GM12878 (cell line): ENCODE measurements at regions not wholly inside any gene's neighbourhood (a gene's known extent, or its start where the extent isn't known, plus 50 kb on each side); places are given as distances from the start of the nearest gene placed in this dataset.

ENCODE experiments used
- ATAC-seq: fragments of 200-7000 bp; cut with Tn5 transposase; 3 replicates; pipeline ENCODE4 v1.9.1; 2020; ENCODE audit warnings: mild to moderate bottlenecking, moderate library complexity
- BruUV-seq: library from RNA; stranded (reverse); fragments of 400-500 nt; replicated peaks from 2 replicates; lab custom pipeline; 2021; lab: Mats Ljungman, UMichigan
- CTCF ChIA-PET: fragments of 300-600 bp; sonication (Branson Sonifier 250); formaldehyde crosslinking; extraction: SDS; loops from one replicate; lab custom pipeline; 2021; ENCODE audit warnings: inconsistent platforms; lab: Yijun Ruan, JAX
- POLR2A ChIA-PET: fragments of 350-600 bp; formaldehyde crosslinking; extraction: SDS; loops from one replicate; lab custom pipeline; 2021; ENCODE audit warnings: inconsistent platforms; lab: Charles Lee
- RAD21 ChIA-PET: fragments of 300-600 bp; sonication (Branson Sonifier 250); formaldehyde crosslinking; loops from one replicate; lab custom pipeline; 2023; ENCODE audit warnings: antibody characterized with exemption; ENCODE audit not compliant: unreplicated experiment; lab: Charles Lee
- SMC1A ChIA-PET: fragments of 300-600 bp; sonication (Branson Sonifier 250); formaldehyde crosslinking; loops from one replicate; lab custom pipeline; 2023; ENCODE audit not compliant: unreplicated experiment, uncharacterized antibody; lab: Charles Lee
- DNase-seq: peaks from one replicate; pipeline ENCODE4 v3.0.0-alpha.2; 2011; ENCODE audit warnings: low read depth, low spot score
- FAIRE-seq: peaks from 3 replicates; lab custom pipeline; 2011; peaks lifted over from hg19 to GRCh38; lab: Jason Lieb, UNC
- H2AFZ ChIP-seq: 2 replicates; pipeline ENCODE4 v1.6.0; 2011; ENCODE audit warnings: low read depth, low read length, control low read depth; ENCODE audit not compliant: control insufficient read depth
- H3K27ac ChIP-seq: 2 replicates; pipeline ENCODE4 v1.5.1; 2011; ENCODE audit warnings: control low read depth; ENCODE audit not compliant: control insufficient read depth, insufficient read depth
- H3K27me3 ChIP-seq, 2 experiments: replicated peaks in 1 of 2; 2 replicates each; pipeline versions ENCODE4 v1.6.0 to v1.6.1; 2011; ENCODE audit warnings: low read length in 1 of 2; ENCODE audit not compliant: control insufficient read depth in 2 of 2, insufficient read depth in 2 of 2
- H3K36me3 ChIP-seq, 2 experiments: 2 replicates each; pipeline ENCODE4 v1.5.1; 2011; ENCODE audit warnings: low read length in 1 of 2; ENCODE audit not compliant: control insufficient read depth in 2 of 2, insufficient read depth in 2 of 2
- H3K4me1 ChIP-seq: 2 replicates; pipeline ENCODE4 v1.6.1; 2011; ENCODE audit warnings: mild to moderate bottlenecking, low read length, moderate library complexity, mixed read lengths; ENCODE audit not compliant: control insufficient read depth, insufficient read depth
- H3K4me2 ChIP-seq: 2 replicates; pipeline ENCODE4 v1.6.0; 2011; ENCODE audit warnings: control low read depth; ENCODE audit not compliant: control insufficient read depth, insufficient read depth
- H3K4me3 ChIP-seq: fragments of 200-600 bp; sonication (generic); 2 replicates; pipeline ENCODE4 v1.5.1; 2016
- H3K79me2 ChIP-seq: 2 replicates; pipeline ENCODE4 v1.6.0; 2011; ENCODE audit warnings: low read length; ENCODE audit not compliant: control insufficient read depth, insufficient read depth
- H3K9ac ChIP-seq: 2 replicates; pipeline ENCODE4 v1.8.0; 2011; ENCODE audit warnings: low read length, control low read depth, mixed read lengths; ENCODE audit not compliant: control insufficient read depth, insufficient read depth
- H3K9me3 ChIP-seq: replicated peaks from 3 replicates; pipeline ENCODE4 v1.5.1; 2011; ENCODE audit warnings: mild to moderate bottlenecking, low read length; ENCODE audit not compliant: control insufficient read depth, insufficient read depth
- H4K20me1 ChIP-seq: 2 replicates; pipeline ENCODE4 v1.6.0; 2011; ENCODE audit not compliant: control insufficient read depth, insufficient read depth
- BCLAF1 ChIP-seq: fragments of 450-650 bp; IDR thresholded peaks from 2 replicates; pipeline ENCODE4 v1.6.1; 2017; ENCODE audit warnings: antibody characterized with exemption, mild to moderate bottlenecking, moderate library complexity
- CBX5 ChIP-seq: sonication (generic); IDR thresholded peaks from 2 replicates; pipeline ENCODE4 v1.6.1; 2016; ENCODE audit warnings: low read depth, moderate library complexity, mild to moderate bottlenecking, inconsistent platforms
- CHD4 ChIP-seq: fragments of 200-600 bp; sonication (generic); IDR thresholded peaks from 2 replicates; pipeline ENCODE4 v1.6.1; 2016; ENCODE audit warnings: mild to moderate bottlenecking
- DPF2 ChIP-seq: fragments of 450-650 bp; IDR thresholded peaks from 2 replicates; pipeline ENCODE4 v1.6.1; 2017; ENCODE audit warnings: mild to moderate bottlenecking
- E2F8 ChIP-seq: fragments of 450-650 bp; IDR thresholded peaks from 2 replicates; pipeline ENCODE4 v1.6.1; 2018; ENCODE audit warnings: mild to moderate bottlenecking, low read depth, moderate library complexity; ENCODE audit not compliant: partially characterized antibody
- ESRRA ChIP-seq: IDR thresholded peaks from 2 replicates; pipeline ENCODE4 v1.6.1; 2012; ENCODE audit warnings: mild to moderate bottlenecking, low read length, improper control_type of control experiment
- KAT2A ChIP-seq: conservative IDR thresholded peaks from 2 replicates; pipeline ENCODE4 v1.6.1; 2011; ENCODE audit warnings: low read depth, low read length; ENCODE audit not compliant: control insufficient read depth
- MLLT1 ChIP-seq: fragments of 450-650 bp; IDR thresholded peaks from 2 replicates; pipeline ENCODE4 v1.6.1; 2016; ENCODE audit warnings: mild to moderate bottlenecking
- MTA2 ChIP-seq: fragments of 450-650 bp; IDR thresholded peaks from 2 replicates; pipeline ENCODE4 v1.6.1; 2016; ENCODE audit warnings: low read depth, mild to moderate bottlenecking, moderate library complexity
- SRF ChIP-seq, 2 experiments: IDR thresholded peaks; 2 replicates each; pipeline ENCODE4 v1.6.1; 2011; ENCODE audit warnings: low read depth in 2 of 2, low read length in 2 of 2, mild to moderate bottlenecking in 1 of 2, moderate library complexity in 1 of 2
- STAT1 ChIP-seq: fragments of 450-650 bp; conservative IDR thresholded peaks from 2 replicates; pipeline ENCODE4 v1.6.1; 2014; ENCODE audit warnings: antibody characterized with exemption, mild to moderate bottlenecking
- TBL1XR1 ChIP-seq: IDR thresholded peaks from 2 replicates; pipeline ENCODE4 v1.6.1; 2012; ENCODE audit warnings: low read depth, low read length, improper control_type of control experiment
- ZBTB11 ChIP-seq: fragments of 450-650 bp; formaldehyde crosslinking; IDR thresholded peaks from 2 replicates; pipeline ENCODE4 v1.5.0; 2022; ENCODE audit warnings: mild to moderate bottlenecking, missing genetic modification characterization
- ZNF207 ChIP-seq: fragments of 450-650 bp; IDR thresholded peaks from 2 replicates; pipeline ENCODE4 v1.6.1; 2014; ENCODE audit warnings: antibody characterized with exemption, mild to moderate bottlenecking, borderline replicate concordance
- ZNF622 ChIP-seq: fragments of 450-650 bp; IDR thresholded peaks from 2 replicates; pipeline ENCODE4 v1.6.1; 2017; ENCODE audit warnings: mild to moderate bottlenecking, inconsistent platforms
- WGBS: methylation state at CpG from one replicate; pipeline ENCODE4 v1.1.6; 2016; ENCODE audit warnings: low lambda C conversion rate; ENCODE audit not compliant: insufficient replicate concordance, insufficient coverage; ENCODE audit errors: missing lambda C conversion rate; 5-methylcytosine and 5-hydroxymethylcytosine counted together
- in situ Hi-C: fragments of 300-500 bp; cut with MboI; formaldehyde crosslinking; loops from 9 replicates; pipeline ENCODE4 v1.14.3; 2018; ENCODE audit warnings: mixed read lengths
- intact Hi-C: fragments of 100-400 bp; cut with micrococcal nuclease; formaldehyde crosslinking; loops from one replicate; pipeline ENCODE4 v1.14.2; 2022; ENCODE audit not compliant: unreplicated experiment

GRCh38 chr1:214990619-214991018 lies 91.9 kb upstream of the KCNK2 start:
- H3K4me3 ChIP-seq = no peak overlapping the region
- no peak overlapping the region for H3K27ac ChIP-seq
- TF ChIP-seq DPF2 = no peak
- TF ChIP-seq CHD4 = no peak
- TF ChIP-seq E2F8 = no peak
- no peak for TF ChIP-seq MLLT1
- no peak for TF ChIP-seq KAT2A
- no peak for TF ChIP-seq ESRRA
- no peak for TF ChIP-seq ZBTB11 (CRISPR knock-in tag)
- no peak for TF ChIP-seq BCLAF1
- no peak for TF ChIP-seq SRF (IDR thresholded peaks at IDR 0.05; ENCODE audit: low read depth in 2 of 2, low read length in 2 of 2)
- TF ChIP-seq MTA2 = no peak
- no peak for TF ChIP-seq STAT1
- TF ChIP-seq TBL1XR1 = no peak
- no peak for TF ChIP-seq CBX5
- TF ChIP-seq ZNF622 = no peak
- no peak for TF ChIP-seq ZNF207
- TF ChIP-seq, all 136 proteins: peak for 0
- WGBS = 66% methylated on average over 3 of the region's 3 CpGs
- Histone ChIP-seq H3K9me3 (no peaks in the 10 kb centered on the region), H3K9ac (no peak overlapping the region), H3K4me2 (no peak overlapping the region), H4K20me1 (no peaks in the 10 kb centered on the region), H3K36me3 (no peaks in the 10 kb centered on the region), H3K79me2 (no peaks in the 10 kb centered on the region), H3K4me1 (no peaks in the 10 kb centered on the region), H2AFZ (no peak overlapping the region), H3K27me3 (no peaks in the 10 kb centered on the region)
- RAD21 ChIA-PET = no interaction called here
- SMC1A ChIA-PET = no interaction called here
- BruUV-seq = no TSS peak
- intact Hi-C loops = no loop called here
- FAIRE-seq (no peak), DNase-seq (no peak), ATAC-seq (no peak)
- CTCF ChIA-PET = interaction anchor here (0.6 kb wide), 1 partner anchor 46 kb away, joined by 4 read pairs; no protein-coding TSS in a partner anchor
- POLR2A ChIA-PET = no interaction called here
- in situ Hi-C loops = no loop called here
